Nephron (organoid): ENCODE measurements at regions not wholly inside any gene's neighbourhood (a gene's known extent, or its start where the extent isn't known, plus 50 kb on each side); places are given as distances from the start of the nearest gene placed in this dataset.

Experiments used
- H3K27ac Mint-ChIP-seq, 3 experiments: 2 replicates each; pipeline ENCODE4 v1.8.0; 2020; ENCODE audit warnings: mixed read lengths in 3 of 3, mild to moderate bottlenecking in 2 of 3, moderate library complexity in 1 of 3
- H3K27me3 Mint-ChIP-seq: 2 replicates; pipeline ENCODE4 v1.8.0; 2021; ENCODE audit warnings: low read depth, mild to moderate bottlenecking, moderate library complexity, mixed read lengths
- H3K36me3 Mint-ChIP-seq: 2 replicates; pipeline ENCODE4 v1.8.0; 2020; ENCODE audit warnings: low read depth, mixed read lengths
- H3K4me1 Mint-ChIP-seq: 2 replicates; pipeline ENCODE4 v1.8.0; 2020; ENCODE audit warnings: mixed read lengths
- H3K4me3 Mint-ChIP-seq, 3 experiments: 2 replicates each; pipeline ENCODE4 v1.8.0; 2020; ENCODE audit warnings: mild to moderate bottlenecking in 3 of 3, mixed read lengths in 3 of 3, moderate library complexity in 2 of 3
- H3K9me3 Mint-ChIP-seq: 2 replicates; pipeline ENCODE4 v1.8.0; 2020; ENCODE audit warnings: mixed read lengths
- CTCF ChIP-seq, 3 experiments: fragments of 200-600 bp; sonication (generic); IDR thresholded peaks; one replicate each; pipeline ENCODE4 v1.5.0; 2021; ENCODE audit warnings: antibody characterized with exemption in 3 of 3; ENCODE audit not compliant: unreplicated experiment in 3 of 3

GRCh38 chr4:74855879-74856278 lies 61.6 kb upstream of the BTC start:
- H3K36me3 Mint-ChIP-seq = no peaks in the 10 kb centered on the region
- no peaks in the 10 kb centered on the region for H3K27me3 Mint-ChIP-seq
- peaks cover 3% of the 10 kb centered on the region for H3K9me3 Mint-ChIP-seq
- no peak for TF ChIP-seq CTCF (IDR thresholded peaks at IDR 0.05; ENCODE audit: unreplicated experiment in 3 of 3)
- no peak overlapping the region for H3K4me3 Mint-ChIP-seq
- no peaks in the 10 kb centered on the region for H3K4me1 Mint-ChIP-seq
- no peak overlapping the region for H3K27ac Mint-ChIP-seq

GRCh38 chr4:74848774-74849173 lies 54.5 kb upstream of the BTC start:
- Mint-ChIP-seq H3K9me3 (peaks cover 21% of the 10 kb centered on the region), H3K27me3 (no peaks in the 10 kb centered on the region), H3K27ac (no peak overlapping the region), H3K4me1 (no peaks in the 10 kb centered on the region), H3K36me3 (no peaks in the 10 kb centered on the region), H3K4me3 (no peak overlapping the region)
- TF ChIP-seq CTCF (IDR thresholded peaks at IDR 0.05; ENCODE audit: unreplicated experiment in 3 of 3) = no peak

GRCh38 chr4:74845834-74846233 lies 51.5 kb upstream of the BTC start:
- no peak overlapping the region for H3K4me3 Mint-ChIP-seq
- no peaks in the 10 kb centered on the region for H3K36me3 Mint-ChIP-seq
- H3K27ac Mint-ChIP-seq = no peak overlapping the region
- H3K9me3 Mint-ChIP-seq = peaks cover 18% of the 10 kb centered on the region
- no peaks in the 10 kb centered on the region for H3K27me3 Mint-ChIP-seq
- no peak for TF ChIP-seq CTCF (IDR thresholded peaks at IDR 0.05; ENCODE audit: unreplicated experiment in 3 of 3)
- H3K4me1 Mint-ChIP-seq = no peaks in the 10 kb centered on the region
